ENCODE measurements at regions not wholly inside any gene's neighbourhood (a gene's known extent, or its start where the extent isn't known, plus 50 kb on each side); places are given as distances from the start of the nearest gene placed in this dataset.

GRCh38 chr7:131921016-131921415, 364.6 kb upstream of the PODXL start:
- H3K36me3 Mint-ChIP-seq (ENCODE audit: unreplicated experiment) = no peaks in the 10 kb centered on the region
- no peak overlapping the region for H3K4me3 Mint-ChIP-seq (ENCODE audit: unreplicated experiment)
- no peaks in the 10 kb centered on the region for H3K4me1 Mint-ChIP-seq (ENCODE audit: low read depth, unreplicated experiment)
- H3K27ac Mint-ChIP-seq (ENCODE audit: unreplicated experiment) = no peak overlapping the region
- DNase-seq = no peak
- H3K9me3 Mint-ChIP-seq (ENCODE audit: unreplicated experiment) = no peaks in the 10 kb centered on the region
- no peaks in the 10 kb centered on the region for H3K27me3 Mint-ChIP-seq (ENCODE audit: unreplicated experiment)
- TF ChIP-seq CTCF (IDR thresholded peaks at IDR 0.05; ENCODE audit: partially characterized antibody, unreplicated experiment) = no peak

- DNase-seq = no peak
- Mint-ChIP-seq H3K27ac (ENCODE audit: unreplicated experiment) (no peak overlapping the region), H3K27me3 (ENCODE audit: unreplicated experiment) (no peaks in the 10 kb centered on the region), H3K4me1 (ENCODE audit: low read depth, unreplicated experiment) (no peaks in the 10 kb centered on the region), H3K36me3 (ENCODE audit: unreplicated experiment) (no peaks in the 10 kb centered on the region), H3K4me3 (ENCODE audit: unreplicated experiment) (no peak overlapping the region), H3K9me3 (ENCODE audit: unreplicated experiment) (no peaks in the 10 kb centered on the region)
- no peak for TF ChIP-seq CTCF (IDR thresholded peaks at IDR 0.05; ENCODE audit: partially characterized antibody, unreplicated experiment)
Measured at GRCh38 chr7:131919920-131920709, 363.7 kb upstream of the PODXL start.

- Mint-ChIP-seq H3K27ac (ENCODE audit: unreplicated experiment) (no peak overlapping the region), H3K4me3 (ENCODE audit: unreplicated experiment) (no peak overlapping the region), H3K9me3 (ENCODE audit: unreplicated experiment) (peaks cover 9% of the 10 kb centered on the region), H3K36me3 (ENCODE audit: unreplicated experiment) (peaks cover 19% of the 10 kb centered on the region), H3K4me1 (ENCODE audit: low read depth, unreplicated experiment) (peaks cover 2% of the 10 kb centered on the region), H3K27me3 (ENCODE audit: unreplicated experiment) (peaks cover 18% of the 10 kb centered on the region)
- DNase-seq = no peak
- no peak for TF ChIP-seq CTCF (IDR thresholded peaks at IDR 0.05; ENCODE audit: partially characterized antibody, unreplicated experiment)
Measured at GRCh38 chr7:131911112-131911511, 354.7 kb upstream of the PODXL start.

GRCh38 chr7:131909151-131909768, 352.8 kb upstream of the PODXL start:
- Mint-ChIP-seq H3K4me3 (ENCODE audit: unreplicated experiment) (peak overlapping the region; percentile 82), H3K36me3 (ENCODE audit: unreplicated experiment) (peaks cover 19% of the 10 kb centered on the region), H3K9me3 (ENCODE audit: unreplicated experiment) (peaks cover 9% of the 10 kb centered on the region), H3K27ac (ENCODE audit: unreplicated experiment) (no peak overlapping the region), H3K4me1 (ENCODE audit: low read depth, unreplicated experiment) (peaks cover 2% of the 10 kb centered on the region), H3K27me3 (ENCODE audit: unreplicated experiment) (peaks cover 18% of the 10 kb centered on the region)
- DNase-seq = peak; percentile 45
- no peak for TF ChIP-seq CTCF (IDR thresholded peaks at IDR 0.05; ENCODE audit: partially characterized antibody, unreplicated experiment)

GRCh38 chr7:131908714-131909113, 352.3 kb upstream of the PODXL start:
- H3K36me3 Mint-ChIP-seq (ENCODE audit: unreplicated experiment) = peaks cover 19% of the 10 kb centered on the region
- TF ChIP-seq CTCF (IDR thresholded peaks at IDR 0.05; ENCODE audit: partially characterized antibody, unreplicated experiment) = no peak
- no peak for DNase-seq
- H3K9me3 Mint-ChIP-seq (ENCODE audit: unreplicated experiment) = peaks cover 9% of the 10 kb centered on the region
- no peak overlapping the region for H3K27ac Mint-ChIP-seq (ENCODE audit: unreplicated experiment)
- H3K4me1 Mint-ChIP-seq (ENCODE audit: low read depth, unreplicated experiment) = peaks cover 2% of the 10 kb centered on the region
- peaks cover 18% of the 10 kb centered on the region for H3K27me3 Mint-ChIP-seq (ENCODE audit: unreplicated experiment)
- peak overlapping the region; percentile 82 for H3K4me3 Mint-ChIP-seq (ENCODE audit: unreplicated experiment)
